MCF 10A (cell line): ENCODE measurements at regions not wholly inside any gene's neighbourhood (a gene's known extent, or its start where the extent isn't known, plus 50 kb on each side); places are given as distances from the start of the nearest gene placed in this dataset.

Source experiments
- BruUV-seq: library from RNA; stranded (reverse); fragments of 400-500 nt; replicated peaks from 2 replicates; lab custom pipeline; 2021; lab: Mats Ljungman, UMichigan
- CTCF ChIA-PET: fragments of 300-600 bp; sonication (Branson Sonifier 250); formaldehyde crosslinking; extraction: SDS; loops from one replicate; lab custom pipeline; 2021; ENCODE audit warnings: antibody characterized with exemption, inconsistent platforms; lab: Yijun Ruan, JAX
- POLR2A ChIA-PET: fragments of 300-600, 350-650 bp; sonication (Branson Sonifier 250); formaldehyde crosslinking; extraction: SDS; loops from one replicate; lab custom pipeline; 2020; ENCODE audit warnings: antibody characterized with exemption, inconsistent platforms; lab: Yijun Ruan, JAX
- DNase-seq: peaks from one replicate; pipeline ENCODE4 v3.0.0-alpha.2; 2018; ENCODE audit not compliant: unreplicated experiment
- H3K27ac Mint-ChIP-seq: one replicate; pipeline ENCODE4 v1.8.0; 2022; ENCODE audit warnings: mild to moderate bottlenecking, low read depth, mixed read lengths; ENCODE audit not compliant: unreplicated experiment
- H3K27me3 Mint-ChIP-seq: one replicate; pipeline ENCODE4 v1.8.0; 2022; ENCODE audit warnings: mixed read lengths; ENCODE audit not compliant: insufficient read depth, unreplicated experiment
- H3K36me3 Mint-ChIP-seq: one replicate; pipeline ENCODE4 v1.8.0; 2022; ENCODE audit warnings: mild to moderate bottlenecking, moderate library complexity, mixed read lengths; ENCODE audit not compliant: insufficient read depth, unreplicated experiment
- H3K4me1 Mint-ChIP-seq: one replicate; pipeline ENCODE4 v1.8.0; 2022; ENCODE audit warnings: mixed read lengths; ENCODE audit not compliant: insufficient read depth, unreplicated experiment
- H3K4me3 Mint-ChIP-seq: one replicate; pipeline ENCODE4 v1.8.0; 2022; ENCODE audit warnings: mild to moderate bottlenecking, moderate library complexity, mixed read lengths; ENCODE audit not compliant: unreplicated experiment
- H3K9me3 Mint-ChIP-seq: one replicate; pipeline ENCODE4 v1.8.0; 2022; ENCODE audit warnings: mixed read lengths; ENCODE audit not compliant: unreplicated experiment
- intact Hi-C: fragments of 100-400 bp; cut with micrococcal nuclease; formaldehyde crosslinking; loops from 2 replicates; pipeline ENCODE4 v1.14.1; 2022
- TF ChIP-seq, protein P1 (sequence below): fragments of 200-600 bp; IDR thresholded peaks from one replicate; pipeline ENCODE4 v1.8.0; 2022; ENCODE audit warnings: antibody characterized with exemption, mild to moderate bottlenecking; ENCODE audit not compliant: unreplicated experiment

GRCh38 chr18:25445430-25445829, 93.5 kb upstream of the ZNF521 start:
- Mint-ChIP-seq H3K4me3 (no peak overlapping the region), H3K27ac (no peak overlapping the region)
- CTCF ChIA-PET: no interaction called here

GRCh38 chr18:25443776-25444175, 91.8 kb upstream of the ZNF521 start:
- no peaks in the 10 kb centered on the region for H3K36me3 Mint-ChIP-seq
- TF ChIP-seq, protein P1, sequence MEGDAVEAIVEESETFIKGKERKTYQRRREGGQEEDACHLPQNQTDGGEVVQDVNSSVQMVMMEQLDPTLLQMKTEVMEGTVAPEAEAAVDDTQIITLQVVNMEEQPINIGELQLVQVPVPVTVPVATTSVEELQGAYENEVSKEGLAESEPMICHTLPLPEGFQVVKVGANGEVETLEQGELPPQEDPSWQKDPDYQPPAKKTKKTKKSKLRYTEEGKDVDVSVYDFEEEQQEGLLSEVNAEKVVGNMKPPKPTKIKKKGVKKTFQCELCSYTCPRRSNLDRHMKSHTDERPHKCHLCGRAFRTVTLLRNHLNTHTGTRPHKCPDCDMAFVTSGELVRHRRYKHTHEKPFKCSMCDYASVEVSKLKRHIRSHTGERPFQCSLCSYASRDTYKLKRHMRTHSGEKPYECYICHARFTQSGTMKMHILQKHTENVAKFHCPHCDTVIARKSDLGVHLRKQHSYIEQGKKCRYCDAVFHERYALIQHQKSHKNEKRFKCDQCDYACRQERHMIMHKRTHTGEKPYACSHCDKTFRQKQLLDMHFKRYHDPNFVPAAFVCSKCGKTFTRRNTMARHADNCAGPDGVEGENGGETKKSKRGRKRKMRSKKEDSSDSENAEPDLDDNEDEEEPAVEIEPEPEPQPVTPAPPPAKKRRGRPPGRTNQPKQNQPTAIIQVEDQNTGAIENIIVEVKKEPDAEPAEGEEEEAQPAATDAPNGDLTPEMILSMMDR: no peak
- BruUV-seq: no TSS peak
- H3K9me3 Mint-ChIP-seq: peaks cover 17% of the 10 kb centered on the region
- CTCF ChIA-PET: interaction anchor here (0.7 kb wide), 1 partner anchor 411 kb away, joined by 4 read pairs; no protein-coding TSS in a partner anchor
- no peak overlapping the region for H3K4me3 Mint-ChIP-seq
- no peak overlapping the region for H3K27ac Mint-ChIP-seq
- no peaks in the 10 kb centered on the region for H3K4me1 Mint-ChIP-seq
- POLR2A ChIA-PET: no interaction called here
- no peak for DNase-seq
- H3K27me3 Mint-ChIP-seq: no peaks in the 10 kb centered on the region
- intact Hi-C loops: no loop called here

More at GRCh38 chr18:25445430-25445829, 93.5 kb upstream of the ZNF521 start:
- BruUV-seq: no TSS peak
- DNase-seq: no peak
- intact Hi-C loops: no loop called here
- no peaks in the 10 kb centered on the region for H3K27me3 Mint-ChIP-seq
- TF ChIP-seq, protein P1: no peak
- POLR2A ChIA-PET: no interaction called here
- no peaks in the 10 kb centered on the region for H3K4me1 Mint-ChIP-seq
- no peaks in the 10 kb centered on the region for H3K36me3 Mint-ChIP-seq
- H3K9me3 Mint-ChIP-seq: peaks cover 17% of the 10 kb centered on the region

- BruUV-seq: no TSS peak
- H3K4me3 Mint-ChIP-seq: no peak overlapping the region
- H3K27ac Mint-ChIP-seq: no peak overlapping the region
- intact Hi-C loops: no loop called here
- CTCF ChIA-PET: interaction anchor here (0.6 kb wide), 1 partner anchor 84 kb away, joined by 4 read pairs; no protein-coding TSS in a partner anchor
- POLR2A ChIA-PET: interaction anchor here (0.6 kb wide), 1 partner anchor 1001 kb away, joined by 3 read pairs; no protein-coding TSS in a partner anchor
- no peaks in the 10 kb centered on the region for H3K27me3 Mint-ChIP-seq
- DNase-seq: no peak
- H3K9me3 Mint-ChIP-seq: peaks cover 23% of the 10 kb centered on the region
- TF ChIP-seq, protein P1: no peak
- H3K4me1 Mint-ChIP-seq: no peaks in the 10 kb centered on the region
- no peaks in the 10 kb centered on the region for H3K36me3 Mint-ChIP-seq
Observed at GRCh38 chr18:25435149-25435782, 83.3 kb upstream of the ZNF521 start.

DNA sequence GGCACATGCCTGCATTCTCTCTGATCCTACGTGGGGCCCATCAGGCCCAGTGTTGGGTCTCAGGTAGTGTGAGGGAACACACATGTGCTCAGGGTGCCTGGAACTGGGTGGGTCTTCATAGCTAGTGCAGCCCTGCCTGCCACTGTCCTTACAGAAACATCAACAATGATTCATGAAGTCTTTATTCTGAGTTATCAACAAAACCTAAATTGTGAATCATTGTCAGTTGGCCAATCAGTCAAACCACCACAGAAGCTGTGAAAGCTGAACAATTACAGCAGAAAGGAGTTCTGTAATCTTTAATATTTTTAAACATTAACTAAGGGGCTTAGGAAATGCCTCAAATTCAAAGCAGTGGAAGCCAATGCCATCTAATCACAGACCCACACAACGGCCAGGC, 82.8 kb upstream of the ZNF521 start:
- BruUV-seq: no TSS peak
- peak; percentile 1 for DNase-seq
- no peak overlapping the region for H3K4me3 Mint-ChIP-seq
- H3K27ac Mint-ChIP-seq: no peak overlapping the region
- H3K9me3 Mint-ChIP-seq: peaks cover 24% of the 10 kb centered on the region
- H3K27me3 Mint-ChIP-seq: no peaks in the 10 kb centered on the region
- no peaks in the 10 kb centered on the region for H3K36me3 Mint-ChIP-seq
- H3K4me1 Mint-ChIP-seq: no peaks in the 10 kb centered on the region
- ChIA-PET CTCF (no interaction called here), POLR2A (interaction anchor here (0.6 kb wide), 1 partner anchor 1001 kb away, joined by 3 read pairs; no protein-coding TSS in a partner anchor)
- TF ChIP-seq, protein P1: no peak
- intact Hi-C loops: no loop called here
